ENCODE measurements at regions not wholly inside any gene's neighbourhood (a gene's known extent, or its start where the extent isn't known, plus 50 kb on each side); places are given as distances from the start of the nearest gene placed in this dataset.

DNA sequence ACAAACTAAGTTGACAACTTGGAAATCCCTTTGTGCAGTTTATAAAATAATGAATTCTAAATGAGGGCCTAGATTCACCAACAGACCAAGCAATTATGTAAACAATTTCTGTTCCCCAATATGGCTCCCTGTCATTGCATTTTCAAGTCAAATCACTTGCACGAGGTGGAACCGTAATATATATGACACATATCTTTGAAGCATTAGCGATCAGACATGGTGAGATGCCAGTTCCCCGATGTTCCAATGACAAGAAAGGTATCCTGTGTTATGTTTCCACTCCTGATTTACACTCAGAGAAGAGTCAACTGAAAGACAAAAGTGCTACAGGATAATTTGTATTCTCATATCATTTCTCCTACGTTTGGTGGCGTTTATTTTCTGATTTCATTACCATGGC, 108.5 kb upstream of the TDRD3 start:
- TF ChIP-seq, protein P1, sequence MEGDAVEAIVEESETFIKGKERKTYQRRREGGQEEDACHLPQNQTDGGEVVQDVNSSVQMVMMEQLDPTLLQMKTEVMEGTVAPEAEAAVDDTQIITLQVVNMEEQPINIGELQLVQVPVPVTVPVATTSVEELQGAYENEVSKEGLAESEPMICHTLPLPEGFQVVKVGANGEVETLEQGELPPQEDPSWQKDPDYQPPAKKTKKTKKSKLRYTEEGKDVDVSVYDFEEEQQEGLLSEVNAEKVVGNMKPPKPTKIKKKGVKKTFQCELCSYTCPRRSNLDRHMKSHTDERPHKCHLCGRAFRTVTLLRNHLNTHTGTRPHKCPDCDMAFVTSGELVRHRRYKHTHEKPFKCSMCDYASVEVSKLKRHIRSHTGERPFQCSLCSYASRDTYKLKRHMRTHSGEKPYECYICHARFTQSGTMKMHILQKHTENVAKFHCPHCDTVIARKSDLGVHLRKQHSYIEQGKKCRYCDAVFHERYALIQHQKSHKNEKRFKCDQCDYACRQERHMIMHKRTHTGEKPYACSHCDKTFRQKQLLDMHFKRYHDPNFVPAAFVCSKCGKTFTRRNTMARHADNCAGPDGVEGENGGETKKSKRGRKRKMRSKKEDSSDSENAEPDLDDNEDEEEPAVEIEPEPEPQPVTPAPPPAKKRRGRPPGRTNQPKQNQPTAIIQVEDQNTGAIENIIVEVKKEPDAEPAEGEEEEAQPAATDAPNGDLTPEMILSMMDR (conservative IDR thresholded peaks at IDR 0.05 in 1 of 2, IDR thresholded peaks at IDR 0.05 in 1 of 2; ENCODE audit: low read depth in 1 of 2, low read length in 2 of 2), result no peak
- no peak for TF ChIP-seq EZH2 (IDR thresholded peaks at IDR 0.05; ENCODE audit: low read length, missing control alignments)
